Inferior parietal cortex (tissue), 1 donor: ENCODE measurements at regions not wholly inside any gene's neighbourhood (a gene's known extent, or its start where the extent isn't known, plus 50 kb on each side); places are given as distances from the start of the nearest gene placed in this dataset.
"Not testable (repeated sequence)": the region's sequence is repeated elsewhere in the genome, so short reads cannot be mapped to it uniquely, and the experiment has no call there.

Source experiments
- DNase-seq: peaks from one replicate; pipeline ENCODE4 v3.0.0-alpha.2; 2016; ENCODE audit errors: extremely low spot score

GRCh38 chr7:121620953-121621606 is 225.0 kb upstream of the FAM3C start:
- DNase-seq: no peak

GRCh38 chr7:121620206-121620605 is 224.1 kb upstream of the FAM3C start:
- DNase-seq: no peak

GRCh38 chr7:121618182-121618581 is 222.1 kb upstream of the FAM3C start:
- DNase-seq: no peak

- no peak for DNase-seq
These were observed 214.1 kb upstream of the FAM3C start for GRCh38 chr7:121610243-121610642.

- no peak for DNase-seq
These were observed 213.1 kb upstream of the FAM3C start for GRCh38 chr7:121609208-121609607.

- DNase-seq: peak; percentile 30
These were observed 212.7 kb upstream of the FAM3C start for GRCh38 chr7:121608785-121609184.

GRCh38 chr7:121608183-121608582 is 212.1 kb upstream of the FAM3C start:
- not testable (repeated sequence) for DNase-seq

GRCh38 chr7:121605317-121605680 is 209.2 kb upstream of the FAM3C start:
- DNase-seq: peak; percentile 53

- no peak for DNase-seq
These were observed 208.7 kb upstream of the FAM3C start for GRCh38 chr7:121604627-121605316.

- no peak for DNase-seq
These were observed 207.8 kb upstream of the FAM3C start for GRCh38 chr7:121603886-121604285.

- DNase-seq: no peak
These were observed 203.8 kb upstream of the FAM3C start for GRCh38 chr7:121599887-121600286.

GRCh38 chr7:121595758-121596696 is 199.9 kb upstream of the FAM3C start:
- DNase-seq: no peak

GRCh38 chr7:121591926-121592325 is 195.8 kb upstream of the FAM3C start:
- no peak for DNase-seq

GRCh38 chr7:121587435-121587834 is 191.3 kb upstream of the FAM3C start:
- DNase-seq: no peak

- DNase-seq: no peak
These were observed 186.2 kb upstream of the FAM3C start for GRCh38 chr7:121582258-121582657.

- no peak for DNase-seq
These were observed 183.5 kb upstream of the FAM3C start for GRCh38 chr7:121579639-121580038.

GRCh38 chr7:121578669-121579068 is 182.6 kb upstream of the FAM3C start:
- DNase-seq: no peak

- no peak for DNase-seq
These were observed 180.2 kb upstream of the FAM3C start for GRCh38 chr7:121576148-121576917.

GRCh38 chr7:121575194-121575765 is 179.2 kb upstream of the FAM3C start:
- no peak for DNase-seq

- DNase-seq: no peak
These were observed 178.0 kb upstream of the FAM3C start for GRCh38 chr7:121574109-121574508.

- no peak for DNase-seq
These were observed 176.5 kb upstream of the FAM3C start for GRCh38 chr7:121572615-121573014.
